ENCODE measurements at regions not wholly inside any gene's neighbourhood (a gene's known extent, or its start where the extent isn't known, plus 50 kb on each side); places are given as distances from the start of the nearest gene placed in this dataset.

GRCh38 chr4:12595986-12596385 lies 888.2 kb downstream of the RAB28 start:
- TF ChIP-seq, protein P1, sequence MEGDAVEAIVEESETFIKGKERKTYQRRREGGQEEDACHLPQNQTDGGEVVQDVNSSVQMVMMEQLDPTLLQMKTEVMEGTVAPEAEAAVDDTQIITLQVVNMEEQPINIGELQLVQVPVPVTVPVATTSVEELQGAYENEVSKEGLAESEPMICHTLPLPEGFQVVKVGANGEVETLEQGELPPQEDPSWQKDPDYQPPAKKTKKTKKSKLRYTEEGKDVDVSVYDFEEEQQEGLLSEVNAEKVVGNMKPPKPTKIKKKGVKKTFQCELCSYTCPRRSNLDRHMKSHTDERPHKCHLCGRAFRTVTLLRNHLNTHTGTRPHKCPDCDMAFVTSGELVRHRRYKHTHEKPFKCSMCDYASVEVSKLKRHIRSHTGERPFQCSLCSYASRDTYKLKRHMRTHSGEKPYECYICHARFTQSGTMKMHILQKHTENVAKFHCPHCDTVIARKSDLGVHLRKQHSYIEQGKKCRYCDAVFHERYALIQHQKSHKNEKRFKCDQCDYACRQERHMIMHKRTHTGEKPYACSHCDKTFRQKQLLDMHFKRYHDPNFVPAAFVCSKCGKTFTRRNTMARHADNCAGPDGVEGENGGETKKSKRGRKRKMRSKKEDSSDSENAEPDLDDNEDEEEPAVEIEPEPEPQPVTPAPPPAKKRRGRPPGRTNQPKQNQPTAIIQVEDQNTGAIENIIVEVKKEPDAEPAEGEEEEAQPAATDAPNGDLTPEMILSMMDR (conservative IDR thresholded peaks at IDR 0.05; ENCODE audit: low read depth, low read length) = no peak
- TF ChIP-seq, protein P2, sequence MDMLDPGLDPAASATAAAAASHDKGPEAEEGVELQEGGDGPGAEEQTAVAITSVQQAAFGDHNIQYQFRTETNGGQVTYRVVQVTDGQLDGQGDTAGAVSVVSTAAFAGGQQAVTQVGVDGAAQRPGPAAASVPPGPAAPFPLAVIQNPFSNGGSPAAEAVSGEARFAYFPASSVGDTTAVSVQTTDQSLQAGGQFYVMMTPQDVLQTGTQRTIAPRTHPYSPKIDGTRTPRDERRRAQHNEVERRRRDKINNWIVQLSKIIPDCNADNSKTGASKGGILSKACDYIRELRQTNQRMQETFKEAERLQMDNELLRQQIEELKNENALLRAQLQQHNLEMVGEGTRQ (IDR thresholded peaks at IDR 0.05; ENCODE audit: low read depth, low read length) = no peak
- TF ChIP-seq RFX5 (IDR thresholded peaks at IDR 0.05; ENCODE audit: low read depth, low read length) = no peak
- TF ChIP-seq POLR2A (IDR thresholded peaks at IDR 0.05; ENCODE audit: low read depth, low read length) = no peak
- TF ChIP-seq SMC3 (IDR thresholded peaks at IDR 0.05; ENCODE audit: low read depth, low read length) = no peak
- no peak for TF ChIP-seq RAD21 (IDR thresholded peaks at IDR 0.05; ENCODE audit: low read length)
- no peak for TF ChIP-seq RCOR1 (IDR thresholded peaks at IDR 0.05; ENCODE audit: insufficient replicate concordance, low read length)
- TF ChIP-seq CEBPB (IDR thresholded peaks at IDR 0.05; ENCODE audit: low read depth, low read length) = no peak
